ENCODE measurements at regions not wholly inside any gene's neighbourhood (a gene's known extent, or its start where the extent isn't known, plus 50 kb on each side); places are given as distances from the start of the nearest gene placed in this dataset.
"Not testable (repeated sequence)": the region's sequence is repeated elsewhere in the genome, so short reads cannot be mapped to it uniquely, and the experiment has no call there.

- TF ChIP-seq CTCF (conservative IDR thresholded peaks at IDR 0.05; ENCODE audit: low read depth, low read length); RCOR1 (IDR thresholded peaks at IDR 0.05; ENCODE audit: insufficient replicate concordance, low read length); CEBPB (IDR thresholded peaks at IDR 0.05; ENCODE audit: low read depth, low read length); RAD21 (IDR thresholded peaks at IDR 0.05; ENCODE audit: low read length); POLR2A (IDR thresholded peaks at IDR 0.05; ENCODE audit: low read depth, low read length); BHLHE40 (IDR thresholded peaks at IDR 0.05; ENCODE audit: low read depth, low read length); USF2 (IDR thresholded peaks at IDR 0.05; ENCODE audit: low read depth, low read length); RFX5 (IDR thresholded peaks at IDR 0.05; ENCODE audit: low read depth, low read length); MAZ (IDR thresholded peaks at IDR 0.05; ENCODE audit: borderline replicate concordance, low read depth, low read length); SMC3 (IDR thresholded peaks at IDR 0.05; ENCODE audit: low read depth, low read length); NFE2L2 (IDR thresholded peaks at IDR 0.05; ENCODE audit: low read depth, low read length); ELK1 (IDR thresholded peaks at IDR 0.05; ENCODE audit: borderline replicate concordance, low read depth, low read length); MAFK (IDR thresholded peaks at IDR 0.05; ENCODE audit: low read depth, low read length); CHD1 (IDR thresholded peaks at IDR 0.05; ENCODE audit: low read depth, low read length): not testable (repeated sequence)
Measured at GRCh38 chrX:89635887-89636286, 285.8 kb upstream of the TGIF2LX start.

Measured in IMR-90 (cell line).